ENCODE measurements at regions not wholly inside any gene's neighbourhood (a gene's known extent, or its start where the extent isn't known, plus 50 kb on each side); places are given as distances from the start of the nearest gene placed in this dataset.

DNA sequence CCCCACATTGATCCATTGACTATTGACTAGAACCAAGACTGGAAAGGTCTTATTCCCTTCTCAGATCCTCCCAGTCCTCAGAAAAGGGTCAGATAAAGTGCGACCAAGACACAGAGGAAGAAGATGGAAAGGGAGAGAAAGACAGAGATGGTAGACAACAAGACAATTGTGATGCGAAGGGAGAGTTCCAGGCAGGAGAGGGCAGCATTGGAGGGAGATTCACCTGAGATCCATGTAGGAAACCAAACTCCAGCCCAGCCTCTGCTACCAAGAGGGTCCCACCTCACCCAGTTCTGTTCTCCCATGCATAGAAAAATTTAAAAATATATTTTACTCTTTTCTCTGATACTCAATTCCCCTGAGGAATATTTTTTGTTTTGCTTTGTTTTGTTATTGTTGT lies 67.3 kb upstream of the TSHZ3 start:
- no peak for DNase-seq (ENCODE audit: low spot score)
- WGBS: 80% methylated on average over 2 of the region's 2 CpGs
- Histone ChIP-seq H3K27ac (ENCODE audit: low read depth in 1 of 2, low read length in 2 of 2) (no peak overlapping the region), H3K36me3 (ENCODE audit: control insufficient read depth in 4 of 4, insufficient read depth in 3 of 4, low read depth in 1 of 4, low read length in 3 of 4) (no peaks in the 10 kb centered on the region), H3K9me3 (ENCODE audit: control insufficient read depth in 4 of 4, low read length in 3 of 4) (peaks cover 0 to 1% (median 0%) of the 10 kb centered on the region in 4 donors), H3K9ac (ENCODE audit: low read depth in 1 of 2, low read length in 2 of 2) (no peak overlapping the region), H3K4me1 (ENCODE audit: control insufficient read depth in 4 of 4, insufficient read depth in 4 of 4, low read length in 3 of 4) (no peaks in the 10 kb centered on the region), H3K27me3 (ENCODE audit: control insufficient read depth in 4 of 4, insufficient read depth in 4 of 4, low read length in 3 of 4) (peaks cover 0 to 5% (median 3%) of the 10 kb centered on the region in 4 donors), H3K4me3 (ENCODE audit: low read depth in 1 of 3, low read length in 3 of 3) (no peak overlapping the region)
- TF ChIP-seq, protein P1, sequence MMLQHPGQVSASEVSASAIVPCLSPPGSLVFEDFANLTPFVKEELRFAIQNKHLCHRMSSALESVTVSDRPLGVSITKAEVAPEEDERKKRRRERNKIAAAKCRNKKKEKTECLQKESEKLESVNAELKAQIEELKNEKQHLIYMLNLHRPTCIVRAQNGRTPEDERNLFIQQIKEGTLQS (IDR thresholded peaks at IDR 0.05): no peak
- no peak for TF ChIP-seq HNF4G (IDR thresholded peaks at IDR 0.05)
- TF ChIP-seq YY1 (IDR thresholded peaks at IDR 0.05): no peak
- no peak for TF ChIP-seq JUND (IDR thresholded peaks at IDR 0.05)
- no peak for TF ChIP-seq SP1 (IDR thresholded peaks at IDR 0.05)
- no peak for TF ChIP-seq FOXA1 (IDR thresholded peaks at IDR 0.05)
- no peak for TF ChIP-seq HNF4A (conservative IDR thresholded peaks at IDR 0.05)
- no peak for TF ChIP-seq GABPA (IDR thresholded peaks at IDR 0.05 in 1 of 2, conservative IDR thresholded peaks at IDR 0.05 in 1 of 2)
- TF ChIP-seq TAF1 (conservative IDR thresholded peaks at IDR 0.05): no peak
- TF ChIP-seq EGR1 (IDR thresholded peaks at IDR 0.05; ENCODE audit: low read depth in 2 of 2): no peak
- TF ChIP-seq MAX (IDR thresholded peaks at IDR 0.05): no peak
- TF ChIP-seq, protein P2, sequence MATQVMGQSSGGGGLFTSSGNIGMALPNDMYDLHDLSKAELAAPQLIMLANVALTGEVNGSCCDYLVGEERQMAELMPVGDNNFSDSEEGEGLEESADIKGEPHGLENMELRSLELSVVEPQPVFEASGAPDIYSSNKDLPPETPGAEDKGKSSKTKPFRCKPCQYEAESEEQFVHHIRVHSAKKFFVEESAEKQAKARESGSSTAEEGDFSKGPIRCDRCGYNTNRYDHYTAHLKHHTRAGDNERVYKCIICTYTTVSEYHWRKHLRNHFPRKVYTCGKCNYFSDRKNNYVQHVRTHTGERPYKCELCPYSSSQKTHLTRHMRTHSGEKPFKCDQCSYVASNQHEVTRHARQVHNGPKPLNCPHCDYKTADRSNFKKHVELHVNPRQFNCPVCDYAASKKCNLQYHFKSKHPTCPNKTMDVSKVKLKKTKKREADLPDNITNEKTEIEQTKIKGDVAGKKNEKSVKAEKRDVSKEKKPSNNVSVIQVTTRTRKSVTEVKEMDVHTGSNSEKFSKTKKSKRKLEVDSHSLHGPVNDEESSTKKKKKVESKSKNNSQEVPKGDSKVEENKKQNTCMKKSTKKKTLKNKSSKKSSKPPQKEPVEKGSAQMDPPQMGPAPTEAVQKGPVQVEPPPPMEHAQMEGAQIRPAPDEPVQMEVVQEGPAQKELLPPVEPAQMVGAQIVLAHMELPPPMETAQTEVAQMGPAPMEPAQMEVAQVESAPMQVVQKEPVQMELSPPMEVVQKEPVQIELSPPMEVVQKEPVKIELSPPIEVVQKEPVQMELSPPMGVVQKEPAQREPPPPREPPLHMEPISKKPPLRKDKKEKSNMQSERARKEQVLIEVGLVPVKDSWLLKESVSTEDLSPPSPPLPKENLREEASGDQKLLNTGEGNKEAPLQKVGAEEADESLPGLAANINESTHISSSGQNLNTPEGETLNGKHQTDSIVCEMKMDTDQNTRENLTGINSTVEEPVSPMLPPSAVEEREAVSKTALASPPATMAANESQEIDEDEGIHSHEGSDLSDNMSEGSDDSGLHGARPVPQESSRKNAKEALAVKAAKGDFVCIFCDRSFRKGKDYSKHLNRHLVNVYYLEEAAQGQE (IDR thresholded peaks at IDR 0.05): no peak
- TF ChIP-seq, protein P3, sequence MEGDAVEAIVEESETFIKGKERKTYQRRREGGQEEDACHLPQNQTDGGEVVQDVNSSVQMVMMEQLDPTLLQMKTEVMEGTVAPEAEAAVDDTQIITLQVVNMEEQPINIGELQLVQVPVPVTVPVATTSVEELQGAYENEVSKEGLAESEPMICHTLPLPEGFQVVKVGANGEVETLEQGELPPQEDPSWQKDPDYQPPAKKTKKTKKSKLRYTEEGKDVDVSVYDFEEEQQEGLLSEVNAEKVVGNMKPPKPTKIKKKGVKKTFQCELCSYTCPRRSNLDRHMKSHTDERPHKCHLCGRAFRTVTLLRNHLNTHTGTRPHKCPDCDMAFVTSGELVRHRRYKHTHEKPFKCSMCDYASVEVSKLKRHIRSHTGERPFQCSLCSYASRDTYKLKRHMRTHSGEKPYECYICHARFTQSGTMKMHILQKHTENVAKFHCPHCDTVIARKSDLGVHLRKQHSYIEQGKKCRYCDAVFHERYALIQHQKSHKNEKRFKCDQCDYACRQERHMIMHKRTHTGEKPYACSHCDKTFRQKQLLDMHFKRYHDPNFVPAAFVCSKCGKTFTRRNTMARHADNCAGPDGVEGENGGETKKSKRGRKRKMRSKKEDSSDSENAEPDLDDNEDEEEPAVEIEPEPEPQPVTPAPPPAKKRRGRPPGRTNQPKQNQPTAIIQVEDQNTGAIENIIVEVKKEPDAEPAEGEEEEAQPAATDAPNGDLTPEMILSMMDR (IDR thresholded peaks at IDR 0.05; ENCODE audit: low read depth, low read length, missing input control): no peak

- DNase-seq (ENCODE audit: low spot score): no peak
- H3K4me1 ChIP-seq (ENCODE audit: control insufficient read depth in 4 of 4, insufficient read depth in 4 of 4, low read length in 3 of 4): no peaks in the 10 kb centered on the region
- 50% methylated on average over 6 of the region's 6 CpGs for whole genome bisulfite sequencing
- H3K9ac ChIP-seq (ENCODE audit: low read depth in 1 of 2, low read length in 2 of 2): no peak overlapping the region
- peaks cover 0 to 1% (median 0%) of the 10 kb centered on the region in 4 donors for H3K9me3 ChIP-seq (ENCODE audit: control insufficient read depth in 4 of 4, low read length in 3 of 4)
- peaks cover 2 to 8% (median 3%) of the 10 kb centered on the region in 4 donors for H3K27me3 ChIP-seq (ENCODE audit: control insufficient read depth in 4 of 4, insufficient read depth in 4 of 4, low read length in 3 of 4)
- TF ChIP-seq NR2F2 (IDR thresholded peaks at IDR 0.05) (no peak), TAF1 (conservative IDR thresholded peaks at IDR 0.05) (no peak), RAD21 (IDR thresholded peaks at IDR 0.05) (no peak), JUND (IDR thresholded peaks at IDR 0.05) (no peak), FOXA2 (IDR thresholded peaks at IDR 0.05) (no peak)
- no peaks in the 10 kb centered on the region for H3K36me3 ChIP-seq (ENCODE audit: control insufficient read depth in 4 of 4, insufficient read depth in 3 of 4, low read depth in 1 of 4, low read length in 3 of 4)
- H3K4me3 ChIP-seq (ENCODE audit: low read depth in 1 of 3, low read length in 3 of 3): no peak overlapping the region
- no peak overlapping the region for H3K27ac ChIP-seq (ENCODE audit: low read depth in 1 of 2, low read length in 2 of 2)
These were observed 68.8 kb upstream of the TSHZ3 start for GRCh38 chr19:31418055-31418454.
